Neuronal stem cell (in vitro differentiated cells): ENCODE measurements at regions not wholly inside any gene's neighbourhood (a gene's known extent, or its start where the extent isn't known, plus 50 kb on each side); places are given as distances from the start of the nearest gene placed in this dataset.

Experiments used
- DNase-seq: peaks from one replicate; pipeline ENCODE4 v3.0.0-alpha.2; 2013; ENCODE audit warnings: low spot score
- H2AFZ ChIP-seq: one replicate; pipeline ENCODE4 v1.6.1; 2013; ENCODE audit warnings: mild to moderate bottlenecking, low read length, inconsistent platforms
- H2AK5ac ChIP-seq: 2 replicates; pipeline ENCODE4 v1.6.1; 2013; ENCODE audit warnings: low read depth, mild to moderate bottlenecking, inconsistent platforms, low read length, moderate library complexity, mixed read lengths
- H2BK120ac ChIP-seq: 2 replicates; pipeline ENCODE4 v1.6.1; 2013; ENCODE audit warnings: low read depth, mild to moderate bottlenecking, inconsistent platforms, low read length, moderate library complexity, mixed read lengths
- H2BK12ac ChIP-seq: one replicate; pipeline ENCODE4 v1.6.1; 2013; ENCODE audit warnings: low read length, inconsistent platforms
- H2BK15ac ChIP-seq: 2 replicates; pipeline ENCODE4 v1.6.1; 2013; ENCODE audit warnings: mild to moderate bottlenecking, low read length, inconsistent platforms, mixed read lengths
- H2BK5ac ChIP-seq: one replicate; pipeline ENCODE4 v1.6.1; 2013; ENCODE audit warnings: inconsistent platforms, mild to moderate bottlenecking, low read length, moderate library complexity
- H3K14ac ChIP-seq: one replicate; pipeline ENCODE4 v1.6.1; 2013; ENCODE audit warnings: low read length, inconsistent platforms
- H3K18ac ChIP-seq: 2 replicates; pipeline ENCODE4 v1.6.1; 2013; ENCODE audit warnings: low read length, inconsistent platforms
- H3K23ac ChIP-seq: 2 replicates; pipeline ENCODE4 v1.6.1; 2013; ENCODE audit warnings: low read depth, mild to moderate bottlenecking, mixed read lengths, low read length, inconsistent platforms; ENCODE audit not compliant: poor library complexity
- H3K27ac ChIP-seq: replicated peaks from 3 replicates; pipeline ENCODE4 v1.5.1; 2013; ENCODE audit warnings: low read length, inconsistent platforms
- H3K27me3 ChIP-seq, 3 experiments: 2 replicates each; pipeline ENCODE4 v1.6.1; 2013; ENCODE audit warnings: low read length in 3 of 3, mild to moderate bottlenecking in 2 of 3, inconsistent platforms in 1 of 3, low read depth in 1 of 3, mixed read lengths in 1 of 3, moderate library complexity in 1 of 3; ENCODE audit not compliant: control insufficient read depth in 3 of 3, insufficient read depth in 3 of 3
- H3K36me3 ChIP-seq, 2 donors: replicated peaks in 1 of 2; 2 replicates each; pipeline ENCODE4 v1.6.1; 2013; ENCODE audit warnings: low read length in 2 of 2; ENCODE audit not compliant: control insufficient read depth in 2 of 2, insufficient read depth in 2 of 2
- H3K4ac ChIP-seq: 2 replicates; pipeline ENCODE4 v1.6.1; 2013; ENCODE audit warnings: inconsistent platforms, mild to moderate bottlenecking, low read length, moderate library complexity
- H3K4me1 ChIP-seq, 2 donors: 1 replicate in 1 of 2; 2 replicates in 1 of 2; pipeline ENCODE4 v1.6.1; 2013; ENCODE audit warnings: low read length in 2 of 2, low read depth in 1 of 2; ENCODE audit not compliant: control insufficient read depth in 2 of 2, insufficient read depth in 1 of 2
- H3K4me2 ChIP-seq: one replicate; pipeline ENCODE4 v1.6.1; 2013; ENCODE audit warnings: mild to moderate bottlenecking, low read length, inconsistent platforms; ENCODE audit not compliant: insufficient read depth, poor library complexity, severe bottlenecking
- H3K4me3 ChIP-seq, 2 donors: 2 replicates each; pipeline ENCODE4 v1.5.1; 2013; ENCODE audit warnings: low read length in 2 of 2, mild to moderate bottlenecking in 2 of 2, inconsistent platforms in 1 of 2, moderate library complexity in 1 of 2
- H3K79me1 ChIP-seq: one replicate; pipeline ENCODE4 v1.6.1; 2013; ENCODE audit warnings: low read depth, mild to moderate bottlenecking, inconsistent platforms, low read length, moderate library complexity
- H3K9ac ChIP-seq: one replicate; pipeline ENCODE4 v1.6.1; 2013; ENCODE audit warnings: mild to moderate bottlenecking, low read depth, low read length, inconsistent platforms; ENCODE audit not compliant: poor library complexity
- H3K9me3 ChIP-seq, 2 donors: replicated peaks in 1 of 2; 2 replicates each; pipeline versions ENCODE3 to v1.6.1; 2013; ENCODE audit warnings: low read length in 2 of 2, mild to moderate bottlenecking in 2 of 2, inconsistent platforms in 1 of 2, low read depth in 1 of 2, mixed read lengths in 1 of 2, moderate library complexity in 1 of 2; ENCODE audit not compliant: control insufficient read depth in 2 of 2, insufficient read depth in 1 of 2
- H4K8ac ChIP-seq: one replicate; pipeline ENCODE4 v1.6.1; 2013; ENCODE audit warnings: low read depth, mild to moderate bottlenecking, inconsistent platforms, low read length, moderate library complexity
- H4K91ac ChIP-seq: one replicate; pipeline ENCODE4 v1.6.1; 2013; ENCODE audit warnings: low read length, low read depth, mild to moderate bottlenecking, inconsistent platforms; ENCODE audit not compliant: poor library complexity
- WGBS, 2 donors: extraction: QIAGEN DNeasy Blood & Tissue Kit; methylation state at CpG; one replicate each; pipeline ENCODE4 v1.1.7; 2013; ENCODE audit warnings: missing lambda C conversion rate in 2 of 2, mixed read lengths in 1 of 2; ENCODE audit not compliant: insufficient read length in 2 of 2, insufficient replicate concordance in 1 of 2; ENCODE audit errors: extremely low coverage in 2 of 2; 5-methylcytosine and 5-hydroxymethylcytosine counted together

- Histone ChIP-seq H3K4me1 (no peaks in the 10 kb centered on the region), H3K18ac (no peak overlapping the region), H3K23ac (no peak overlapping the region), H3K4me3 (no peak overlapping the region), H2BK5ac (no peak overlapping the region), H2AK5ac (no peak overlapping the region), H3K4me2 (no peak overlapping the region), H3K4ac (no peak overlapping the region), H3K9ac (no peak overlapping the region), H2BK15ac (no peak overlapping the region), H3K36me3 (no peaks in the 10 kb centered on the region), H4K91ac (no peak overlapping the region), H4K8ac (no peak overlapping the region), H3K9me3 (no peaks in the 10 kb centered on the region), H2BK12ac (no peak overlapping the region), H2AFZ (no peak overlapping the region), H2BK120ac (no peak overlapping the region), H3K14ac (no peak overlapping the region), H3K79me1 (no peaks in the 10 kb centered on the region), H3K27me3 (no peaks in the 10 kb centered on the region), H3K27ac (no peak overlapping the region)
- no CpG with 5 or more reads among the region's 5 CpGs for WGBS, 2 donors
- DNase-seq, result no peak
Observed at GRCh38 chr3:78066287-78066686, 1026.4 kb downstream of the ROBO2 start.

- Histone ChIP-seq H3K4me1 (no peaks in the 10 kb centered on the region), H2BK120ac (no peak overlapping the region), H4K8ac (no peak overlapping the region), H4K91ac (no peak overlapping the region), H3K27me3 (no peaks in the 10 kb centered on the region), H3K4me3 (no peak overlapping the region), H2AK5ac (no peak overlapping the region), H3K18ac (no peak overlapping the region), H3K36me3 (no peaks in the 10 kb centered on the region), H3K14ac (no peak overlapping the region), H3K9ac (no peak overlapping the region), H2AFZ (no peak overlapping the region), H2BK15ac (no peak overlapping the region), H3K27ac (no peak overlapping the region), H3K79me1 (no peaks in the 10 kb centered on the region), H2BK12ac (no peak overlapping the region), H3K9me3 (no peaks in the 10 kb centered on the region), H3K4me2 (no peak overlapping the region), H3K23ac (no peak overlapping the region), H3K4ac (no peak overlapping the region), H2BK5ac (no peak overlapping the region)
- no peak for DNase-seq
- no CpG with 5 or more reads among the region's 2 CpGs for WGBS, 2 donors
Observed at GRCh38 chr3:78070188-78070587, 1030.3 kb downstream of the ROBO2 start.

GRCh38 chr3:78076379-78076778 lies 1036.5 kb downstream of the ROBO2 start:
- Histone ChIP-seq H2BK15ac (no peak overlapping the region), H3K14ac (no peak overlapping the region), H2AFZ (peak overlapping the region; percentile 33), H3K27ac (no peak overlapping the region), H3K4me2 (no peak overlapping the region), H3K9me3 (no peaks in the 10 kb centered on the region), H4K8ac (no peak overlapping the region), H3K36me3 (no peaks in the 10 kb centered on the region), H3K27me3 (no peaks in the 10 kb centered on the region), H3K9ac (no peak overlapping the region), H4K91ac (no peak overlapping the region), H2BK12ac (no peak overlapping the region), H3K4me1 (no peaks in the 10 kb centered on the region), H2BK120ac (no peak overlapping the region), H3K4ac (no peak overlapping the region), H3K18ac (no peak overlapping the region), H3K4me3 (no peak overlapping the region), H3K79me1 (no peaks in the 10 kb centered on the region), H3K23ac (no peak overlapping the region), H2AK5ac (no peak overlapping the region), H2BK5ac (no peak overlapping the region)
- DNase-seq, result no peak

DNA sequence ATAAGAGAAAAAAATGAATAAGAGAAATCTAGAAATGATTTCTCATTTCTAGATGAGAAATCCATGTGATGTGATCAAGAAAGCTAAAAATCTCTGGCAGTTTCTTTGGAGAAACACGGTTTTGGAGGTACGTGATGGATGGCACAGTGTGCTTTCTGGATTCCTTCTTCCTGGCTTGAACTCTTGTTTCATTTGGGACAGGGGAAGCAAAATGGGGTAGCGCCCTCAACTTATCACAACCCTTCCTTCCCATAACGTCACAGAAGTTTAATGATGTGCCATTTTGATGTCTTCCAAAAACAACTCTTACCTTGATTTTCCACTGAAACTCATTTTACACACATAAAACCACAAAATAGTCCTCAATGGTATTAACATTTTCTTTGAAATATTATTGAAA lies 1037.3 kb downstream of the ROBO2 start:
- Histone ChIP-seq H3K4ac (no peak overlapping the region), H3K36me3 (no peaks in the 10 kb centered on the region), H3K4me3 (no peak overlapping the region), H2BK120ac (no peak overlapping the region), H3K27me3 (no peaks in the 10 kb centered on the region), H3K9me3 (no peaks in the 10 kb centered on the region), H3K27ac (no peak overlapping the region), H3K79me1 (no peaks in the 10 kb centered on the region), H4K8ac (no peak overlapping the region), H2AK5ac (no peak overlapping the region), H3K9ac (no peak overlapping the region), H2BK12ac (no peak overlapping the region), H3K23ac (no peak overlapping the region), H3K14ac (no peak overlapping the region), H4K91ac (no peak overlapping the region), H3K18ac (no peak overlapping the region), H2BK15ac (no peak overlapping the region), H3K4me2 (no peak overlapping the region), H3K4me1 (no peaks in the 10 kb centered on the region), H2AFZ (no peak overlapping the region), H2BK5ac (no peak overlapping the region)
- no CpG with 5 or more reads among the region's 4 CpGs for WGBS, 2 donors
- DNase-seq, result no peak
